SK-N-SH treated with all-trans-retinoic acid at 6 μM for 48 hours (cell line): ENCODE measurements at regions not wholly inside any gene's neighbourhood (a gene's known extent, or its start where the extent isn't known, plus 50 kb on each side); places are given as distances from the start of the nearest gene placed in this dataset.

Experiments
- ATAC-seq: fragments of 200-7000 bp; cut with Tn5 transposase; 3 replicates; pipeline ENCODE4 v1.9.1; 2020; ENCODE audit warnings: mild to moderate bottlenecking, moderate library complexity
- BACH2 ChIP-seq: fragments of 250-450 bp; sonication (Bioruptor Pico); IDR thresholded peaks from 2 replicates; pipeline ENCODE4 v1.9.0; 2021; ENCODE audit warnings: mild to moderate bottlenecking, borderline replicate concordance
- CSDC2 ChIP-seq: fragments of 250-450 bp; sonication (Bioruptor Pico); IDR thresholded peaks from 2 replicates; pipeline ENCODE4 v1.5.0; 2020; ENCODE audit warnings: mild to moderate bottlenecking, moderate library complexity
- ESRRG ChIP-seq: fragments of 250-450 bp; sonication (Bioruptor Pico); IDR thresholded peaks from 2 replicates; pipeline ENCODE4 v1.6.1; 2021; ENCODE audit warnings: mild to moderate bottlenecking
- GLIS3 ChIP-seq: fragments of 250-450 bp; sonication (Bioruptor Pico); IDR thresholded peaks from 2 replicates; pipeline ENCODE4 v1.5.0; 2020; ENCODE audit warnings: mild to moderate bottlenecking, moderate library complexity
- ISL1 ChIP-seq: fragments of 250-450 bp; sonication (Bioruptor Pico); IDR thresholded peaks from 2 replicates; pipeline ENCODE4 v2.1.2; 2022; ENCODE audit warnings: mild to moderate bottlenecking, moderate library complexity
- OSR1 ChIP-seq: fragments of 250-450 bp; sonication (Bioruptor Pico); IDR thresholded peaks from 2 replicates; pipeline ENCODE4 v1.8.0; 2022; ENCODE audit warnings: moderate library complexity, mild to moderate bottlenecking, inconsistent platforms
- PPARA ChIP-seq: fragments of 250-450 bp; sonication (Bioruptor Pico); IDR thresholded peaks from 2 replicates; pipeline ENCODE4 v1.5.0; 2020; ENCODE audit warnings: mild to moderate bottlenecking, borderline replicate concordance
- RARB ChIP-seq: fragments of 250-450 bp; sonication (Bioruptor Pico); IDR thresholded peaks from 2 replicates; pipeline ENCODE4 v1.8.0; 2021; ENCODE audit warnings: mild to moderate bottlenecking, moderate library complexity
- SNAI2 ChIP-seq: fragments of 250-450 bp; sonication (Bioruptor Pico); IDR thresholded peaks from 2 replicates; pipeline ENCODE4 v1.5.0; 2020; ENCODE audit warnings: mild to moderate bottlenecking, moderate library complexity
- TCF4 ChIP-seq: fragments of 250-450 bp; sonication (Bioruptor Pico); IDR thresholded peaks from 2 replicates; pipeline ENCODE4 v1.8.0; 2021; ENCODE audit warnings: mild to moderate bottlenecking, moderate library complexity, borderline replicate concordance
- TOX ChIP-seq: fragments of 250-450 bp; sonication (Bioruptor Pico); IDR thresholded peaks from 2 replicates; pipeline ENCODE4 v1.8.0; 2021; ENCODE audit warnings: mild to moderate bottlenecking, moderate library complexity, borderline replicate concordance
- ZC3H10 ChIP-seq: fragments of 250-450 bp; sonication (Bioruptor Pico); IDR thresholded peaks from 2 replicates; pipeline ENCODE4 v1.5.1; 2021; ENCODE audit warnings: mild to moderate bottlenecking, moderate library complexity
- ZFP3 ChIP-seq: fragments of 250-450 bp; sonication (Bioruptor Pico); IDR thresholded peaks from 2 replicates; pipeline ENCODE4 v1.5.0; 2020; ENCODE audit warnings: mild to moderate bottlenecking, moderate library complexity
- ZFP30 ChIP-seq: fragments of 450-650 bp; formaldehyde crosslinking; IDR thresholded peaks from 2 replicates; pipeline ENCODE4 v1.5.0; 2022; ENCODE audit warnings: mild to moderate bottlenecking, moderate library complexity
- ZNF565 ChIP-seq: fragments of 450-650 bp; formaldehyde crosslinking; conservative IDR thresholded peaks from 2 replicates; pipeline ENCODE4 v1.5.0; 2020; ENCODE audit warnings: low read depth, mild to moderate bottlenecking, moderate library complexity
- ZNF8 ChIP-seq: fragments of 450-650 bp; formaldehyde crosslinking; IDR thresholded peaks from 2 replicates; pipeline ENCODE4 v1.5.0; 2020; ENCODE audit warnings: mild to moderate bottlenecking, moderate library complexity
- TF ChIP-seq, protein P1 (sequence below): fragments of 250-450 bp; sonication (Bioruptor Pico); IDR thresholded peaks from 2 replicates; pipeline ENCODE4 v1.8.0; 2021; ENCODE audit warnings: low read depth, mild to moderate bottlenecking, moderate library complexity, borderline replicate concordance
- TF ChIP-seq, protein P2 (sequence below): fragments of 250-450 bp; sonication (Bioruptor Pico); IDR thresholded peaks from 2 replicates; pipeline ENCODE4 v1.8.0; 2020; ENCODE audit warnings: mild to moderate bottlenecking, moderate library complexity, borderline replicate concordance
- TF ChIP-seq, protein P3 (sequence below): fragments of 250-450 bp; sonication (Bioruptor Pico); IDR thresholded peaks from 2 replicates; pipeline ENCODE4 v1.5.0; 2020; ENCODE audit warnings: mild to moderate bottlenecking, moderate library complexity
- TF ChIP-seq, protein P4 (sequence below): fragments of 250-450 bp; sonication (Bioruptor Pico); IDR thresholded peaks from 2 replicates; pipeline ENCODE4 v1.5.1; 2021; ENCODE audit warnings: mild to moderate bottlenecking, moderate library complexity

DNA sequence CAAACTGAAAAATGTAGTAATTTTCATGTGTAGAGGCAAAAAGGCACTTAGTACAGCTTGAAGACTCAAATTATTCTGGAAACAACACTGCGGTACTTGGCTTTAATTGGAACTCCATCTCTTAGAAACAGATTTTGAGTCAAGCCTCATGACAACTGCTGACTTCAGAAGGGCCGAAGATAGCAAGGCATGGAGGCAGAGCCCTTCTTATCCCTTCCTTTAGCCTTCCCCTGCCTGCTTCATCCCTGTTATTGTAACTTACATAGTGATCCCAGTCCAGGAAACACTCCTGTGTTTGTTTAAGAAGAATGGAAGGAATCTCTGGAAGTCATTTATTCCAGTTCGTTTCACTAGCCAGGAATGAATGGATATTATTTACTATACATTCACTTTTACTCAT, 110.9 kb upstream of the FAM98A start (continued):
- TF ChIP-seq, protein P1, sequence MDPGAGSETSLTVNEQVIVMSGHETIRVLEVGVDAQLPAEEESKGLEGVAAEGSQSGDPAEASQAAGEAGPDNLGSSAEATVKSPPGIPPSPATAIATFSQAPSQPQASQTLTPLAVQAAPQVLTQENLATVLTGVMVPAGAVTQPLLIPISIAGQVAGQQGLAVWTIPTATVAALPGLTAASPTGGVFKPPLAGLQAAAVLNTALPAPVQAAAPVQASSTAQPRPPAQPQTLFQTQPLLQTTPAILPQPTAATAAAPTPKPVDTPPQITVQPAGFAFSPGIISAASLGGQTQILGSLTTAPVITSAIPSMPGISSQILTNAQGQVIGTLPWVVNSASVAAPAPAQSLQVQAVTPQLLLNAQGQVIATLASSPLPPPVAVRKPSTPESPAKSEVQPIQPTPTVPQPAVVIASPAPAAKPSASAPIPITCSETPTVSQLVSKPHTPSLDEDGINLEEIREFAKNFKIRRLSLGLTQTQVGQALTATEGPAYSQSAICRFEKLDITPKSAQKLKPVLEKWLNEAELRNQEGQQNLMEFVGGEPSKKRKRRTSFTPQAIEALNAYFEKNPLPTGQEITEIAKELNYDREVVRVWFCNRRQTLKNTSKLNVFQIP (CRISPR knock-in tag), result no peak
- TF ChIP-seq ZNF565 (CRISPR knock-in tag) (no peak), ESRRG (no peak), RARB (no peak), TCF4 (CRISPR knock-in tag) (no peak), SNAI2 (CRISPR knock-in tag) (no peak), TOX (CRISPR knock-in tag) (no peak)
- TF ChIP-seq, all 23 proteins: peak for 0

DNA sequence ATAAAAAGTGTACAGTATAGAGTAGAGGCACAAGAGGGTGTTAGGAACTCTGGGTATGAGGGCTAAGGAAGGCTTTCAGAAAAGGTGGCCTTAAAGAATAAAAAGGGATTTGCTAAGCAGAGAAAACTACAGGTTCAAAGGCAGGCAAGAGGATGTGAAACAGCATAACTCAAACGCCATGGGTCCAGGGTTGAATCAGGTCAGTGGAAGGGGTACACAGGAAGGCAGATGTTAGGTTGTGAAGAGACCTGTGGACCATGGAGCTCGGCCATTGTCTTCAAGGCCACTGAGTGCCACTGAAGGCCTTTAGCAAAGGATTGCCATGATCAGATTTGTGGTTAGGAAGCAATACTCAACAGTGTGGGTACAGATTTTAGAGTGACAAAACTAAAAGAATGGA, 108.2 kb upstream of the FAM98A start:
- no peak for ATAC-seq
- TF ChIP-seq, protein P2, sequence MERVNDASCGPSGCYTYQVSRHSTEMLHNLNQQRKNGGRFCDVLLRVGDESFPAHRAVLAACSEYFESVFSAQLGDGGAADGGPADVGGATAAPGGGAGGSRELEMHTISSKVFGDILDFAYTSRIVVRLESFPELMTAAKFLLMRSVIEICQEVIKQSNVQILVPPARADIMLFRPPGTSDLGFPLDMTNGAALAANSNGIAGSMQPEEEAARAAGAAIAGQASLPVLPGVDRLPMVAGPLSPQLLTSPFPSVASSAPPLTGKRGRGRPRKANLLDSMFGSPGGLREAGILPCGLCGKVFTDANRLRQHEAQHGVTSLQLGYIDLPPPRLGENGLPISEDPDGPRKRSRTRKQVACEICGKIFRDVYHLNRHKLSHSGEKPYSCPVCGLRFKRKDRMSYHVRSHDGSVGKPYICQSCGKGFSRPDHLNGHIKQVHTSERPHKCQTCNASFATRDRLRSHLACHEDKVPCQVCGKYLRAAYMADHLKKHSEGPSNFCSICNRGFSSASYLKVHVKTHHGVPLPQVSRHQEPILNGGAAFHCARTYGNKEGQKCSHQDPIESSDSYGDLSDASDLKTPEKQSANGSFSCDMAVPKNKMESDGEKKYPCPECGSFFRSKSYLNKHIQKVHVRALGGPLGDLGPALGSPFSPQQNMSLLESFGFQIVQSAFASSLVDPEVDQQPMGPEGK (CRISPR knock-in tag), result no peak
- TF ChIP-seq, all 23 proteins: peak for 0

DNA sequence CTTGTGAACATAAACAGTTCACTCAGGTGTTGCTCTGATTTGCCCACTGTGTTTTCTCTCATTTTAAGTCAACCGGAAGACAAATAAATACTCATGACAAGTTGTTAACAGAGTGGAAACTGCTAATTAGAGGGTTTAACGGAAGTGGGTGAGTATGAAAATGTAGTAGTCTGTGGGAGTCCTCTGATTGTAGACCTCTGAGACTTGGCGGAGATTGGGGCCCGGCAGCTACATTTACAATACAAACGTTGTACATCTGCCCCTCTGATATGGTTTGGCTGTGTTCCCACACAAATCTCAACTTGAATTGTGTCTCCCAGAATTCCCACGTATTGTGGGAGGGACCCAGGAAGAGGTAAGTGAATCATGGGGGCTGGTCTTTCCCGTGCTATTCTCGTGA, 107.3 kb upstream of the FAM98A start:
- ATAC-seq, result no peak

DNA sequence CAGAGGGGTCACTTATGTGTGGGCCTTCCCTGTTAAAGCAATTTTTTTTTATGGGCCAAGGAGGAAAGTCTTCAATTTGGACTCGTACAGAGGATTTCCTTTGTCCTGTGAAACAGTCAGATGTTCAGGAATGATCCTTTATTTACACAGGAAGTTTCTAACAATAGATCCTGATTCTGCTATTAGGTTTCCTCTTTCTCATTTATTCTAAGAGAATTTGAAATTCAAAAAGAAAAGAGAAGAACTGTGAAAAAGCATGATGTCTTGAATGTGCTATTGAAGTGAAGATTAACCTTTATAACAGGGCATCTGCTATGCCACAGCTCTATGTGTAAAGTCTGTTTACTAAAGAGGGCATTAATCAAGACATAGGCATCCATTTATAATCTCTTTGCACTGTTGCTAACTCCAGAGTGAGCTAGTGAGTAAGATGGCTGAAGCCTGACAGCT, 105.3 kb upstream of the FAM98A start:
- ATAC-seq, result no peak
- TF ChIP-seq OSR1 (CRISPR knock-in tag) (no peak), GLIS3 (no peak), ZFP3 (CRISPR knock-in tag) (no peak), ZNF8 (no peak), ZNF565 (CRISPR knock-in tag) (no peak), PPARA (CRISPR knock-in tag) (no peak), TOX (CRISPR knock-in tag) (no peak), RARB (no peak), TCF4 (CRISPR knock-in tag) (no peak), BACH2 (CRISPR knock-in tag) (no peak), ZC3H10 (no peak)
- TF ChIP-seq, protein P2 (CRISPR knock-in tag), result no peak
- TF ChIP-seq, protein P3, sequence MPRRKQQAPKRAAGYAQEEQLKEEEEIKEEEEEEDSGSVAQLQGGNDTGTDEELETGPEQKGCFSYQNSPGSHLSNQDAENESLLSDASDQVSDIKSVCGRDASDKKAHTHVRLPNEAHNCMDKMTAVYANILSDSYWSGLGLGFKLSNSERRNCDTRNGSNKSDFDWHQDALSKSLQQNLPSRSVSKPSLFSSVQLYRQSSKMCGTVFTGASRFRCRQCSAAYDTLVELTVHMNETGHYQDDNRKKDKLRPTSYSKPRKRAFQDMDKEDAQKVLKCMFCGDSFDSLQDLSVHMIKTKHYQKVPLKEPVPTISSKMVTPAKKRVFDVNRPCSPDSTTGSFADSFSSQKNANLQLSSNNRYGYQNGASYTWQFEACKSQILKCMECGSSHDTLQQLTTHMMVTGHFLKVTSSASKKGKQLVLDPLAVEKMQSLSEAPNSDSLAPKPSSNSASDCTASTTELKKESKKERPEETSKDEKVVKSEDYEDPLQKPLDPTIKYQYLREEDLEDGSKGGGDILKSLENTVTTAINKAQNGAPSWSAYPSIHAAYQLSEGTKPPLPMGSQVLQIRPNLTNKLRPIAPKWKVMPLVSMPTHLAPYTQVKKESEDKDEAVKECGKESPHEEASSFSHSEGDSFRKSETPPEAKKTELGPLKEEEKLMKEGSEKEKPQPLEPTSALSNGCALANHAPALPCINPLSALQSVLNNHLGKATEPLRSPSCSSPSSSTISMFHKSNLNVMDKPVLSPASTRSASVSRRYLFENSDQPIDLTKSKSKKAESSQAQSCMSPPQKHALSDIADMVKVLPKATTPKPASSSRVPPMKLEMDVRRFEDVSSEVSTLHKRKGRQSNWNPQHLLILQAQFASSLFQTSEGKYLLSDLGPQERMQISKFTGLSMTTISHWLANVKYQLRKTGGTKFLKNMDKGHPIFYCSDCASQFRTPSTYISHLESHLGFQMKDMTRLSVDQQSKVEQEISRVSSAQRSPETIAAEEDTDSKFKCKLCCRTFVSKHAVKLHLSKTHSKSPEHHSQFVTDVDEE (CRISPR knock-in tag), result no peak
- TF ChIP-seq, protein P4, sequence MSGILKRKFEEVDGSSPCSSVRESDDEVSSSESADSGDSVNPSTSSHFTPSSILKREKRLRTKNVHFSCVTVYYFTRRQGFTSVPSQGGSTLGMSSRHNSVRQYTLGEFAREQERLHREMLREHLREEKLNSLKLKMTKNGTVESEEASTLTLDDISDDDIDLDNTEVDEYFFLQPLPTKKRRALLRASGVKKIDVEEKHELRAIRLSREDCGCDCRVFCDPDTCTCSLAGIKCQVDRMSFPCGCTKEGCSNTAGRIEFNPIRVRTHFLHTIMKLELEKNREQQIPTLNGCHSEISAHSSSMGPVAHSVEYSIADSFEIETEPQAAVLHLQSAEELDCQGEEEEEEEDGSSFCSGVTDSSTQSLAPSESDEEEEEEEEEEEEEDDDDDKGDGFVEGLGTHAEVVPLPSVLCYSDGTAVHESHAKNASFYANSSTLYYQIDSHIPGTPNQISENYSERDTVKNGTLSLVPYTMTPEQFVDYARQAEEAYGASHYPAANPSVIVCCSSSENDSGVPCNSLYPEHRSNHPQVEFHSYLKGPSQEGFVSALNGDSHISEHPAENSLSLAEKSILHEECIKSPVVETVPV (CRISPR knock-in tag), result no peak

More for the DNA sequence above, 107.3 kb upstream of the FAM98A start:
- TF ChIP-seq ZFP30 (CRISPR knock-in tag) (no peak), ZNF565 (CRISPR knock-in tag) (no peak), TOX (CRISPR knock-in tag) (no peak), PPARA (CRISPR knock-in tag) (no peak), CSDC2 (no peak), SNAI2 (CRISPR knock-in tag) (no peak), BACH2 (CRISPR knock-in tag) (no peak), ISL1 (no peak), ZFP3 (CRISPR knock-in tag) (no peak)
- TF ChIP-seq, protein P4 (CRISPR knock-in tag), result no peak
- TF ChIP-seq, protein P2 (CRISPR knock-in tag), result no peak
